ENCODE measurements at regions not wholly inside any gene's neighbourhood (a gene's known extent, or its start where the extent isn't known, plus 50 kb on each side); places are given as distances from the start of the nearest gene placed in this dataset.
"Not testable (repeated sequence)": the region's sequence is repeated elsewhere in the genome, so short reads cannot be mapped to it uniquely, and the experiment has no call there.

DNA sequence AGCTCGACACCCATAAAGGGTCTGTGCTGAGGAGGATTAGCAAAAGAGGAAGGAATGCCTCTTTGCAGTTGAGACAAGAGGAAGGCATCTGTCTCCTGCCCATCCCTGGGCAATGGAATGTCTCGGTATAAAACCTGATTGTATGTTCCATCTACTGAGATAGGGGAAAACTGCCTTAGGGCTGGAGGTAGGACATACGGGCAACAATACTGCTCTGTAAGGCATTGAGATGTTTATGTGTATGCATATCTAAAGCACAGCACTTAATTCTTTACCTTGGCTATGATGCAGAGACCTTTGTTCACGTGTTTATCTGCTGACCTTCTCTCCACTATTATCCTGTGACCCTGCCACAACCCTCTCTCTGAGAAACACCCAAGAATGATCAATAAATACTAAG lies 210.7 kb downstream of the POTED start:
- not testable (repeated sequence) for DNase-seq (ENCODE audit: low spot score)

DNA sequence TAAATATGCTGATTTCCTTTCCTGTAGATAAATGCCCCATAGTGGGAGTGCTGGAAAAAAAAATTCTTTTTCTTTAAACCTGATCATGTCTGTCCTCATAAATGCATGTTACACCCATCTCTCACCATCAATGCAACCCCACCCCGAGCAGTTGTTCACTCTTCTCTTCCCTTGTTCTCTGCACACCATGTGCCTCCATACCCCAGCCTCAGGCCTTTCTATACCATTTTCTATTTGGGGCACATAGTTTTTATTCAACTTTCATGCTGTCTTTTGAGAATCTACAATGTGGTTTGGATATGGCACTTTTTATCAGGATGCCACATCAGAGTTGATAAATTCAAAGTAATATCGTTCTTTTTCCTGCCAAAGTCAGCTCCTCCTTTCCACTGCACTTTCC lies 202.6 kb downstream of the POTED start:
- DNase-seq (ENCODE audit: low spot score): not testable (repeated sequence)

DNA sequence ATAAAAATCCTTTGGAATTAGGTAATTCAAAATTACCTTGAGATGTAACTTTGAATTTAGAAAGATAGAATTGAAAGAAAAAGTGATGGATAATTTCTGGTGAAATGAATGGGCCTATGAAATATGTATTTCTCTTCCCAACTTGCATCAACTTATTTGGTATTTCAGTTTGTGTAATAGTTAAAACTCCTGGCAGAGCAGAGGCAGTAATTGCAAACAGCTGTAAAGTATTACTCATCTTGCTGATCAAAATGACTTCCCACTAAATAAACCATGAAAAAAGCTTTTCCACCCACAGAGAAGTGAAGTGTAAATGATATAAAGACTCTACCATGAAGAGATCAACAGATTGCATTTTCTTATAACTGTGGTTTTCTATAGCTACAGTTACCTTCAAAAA lies 201.0 kb downstream of the POTED start:
- DNase-seq (ENCODE audit: low spot score): not testable (repeated sequence)

DNA sequence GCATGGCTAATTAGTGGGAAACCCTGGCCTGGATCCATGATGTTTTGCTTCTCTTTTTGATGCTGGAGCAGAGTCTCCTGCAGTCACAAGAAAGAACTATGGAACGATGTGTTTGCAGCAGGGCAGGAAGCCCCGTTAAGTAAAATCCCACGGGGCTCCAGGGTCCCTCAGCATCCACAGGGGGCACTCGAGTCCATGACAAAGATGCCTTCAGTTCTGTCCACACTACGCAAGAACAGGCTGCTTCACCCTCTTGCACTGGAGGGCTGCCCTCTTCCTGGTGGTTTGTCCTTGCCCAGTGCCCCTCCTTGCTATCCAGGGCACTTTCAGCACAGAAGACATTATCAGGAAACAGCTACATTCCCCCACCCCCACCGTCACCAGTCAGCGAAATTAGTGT lies 196.9 kb downstream of the POTED start:
- not testable (repeated sequence) for DNase-seq (ENCODE audit: low spot score)

DNA sequence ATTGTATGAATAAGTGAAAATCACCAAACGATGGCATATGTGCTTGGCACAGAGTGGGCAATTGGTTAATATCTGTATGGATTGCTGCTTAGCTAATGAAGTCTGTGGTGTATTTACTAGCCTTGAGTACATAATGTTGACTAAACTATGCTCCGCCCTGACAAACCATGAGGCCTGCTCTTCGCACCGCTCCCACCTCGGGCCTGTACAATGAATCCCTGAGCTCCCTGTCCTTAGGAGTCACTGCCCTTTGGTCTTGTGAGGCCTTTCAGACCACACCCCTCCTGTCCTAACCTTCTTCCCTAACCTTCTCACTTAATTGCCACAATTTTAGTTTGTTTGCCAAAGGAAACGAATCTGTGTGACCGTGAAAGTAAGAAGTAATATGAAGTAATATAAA lies 193.2 kb downstream of the POTED start:
- not testable (repeated sequence) for DNase-seq (ENCODE audit: low spot score)
